ENCODE measurements at regions not wholly inside any gene's neighbourhood (a gene's known extent, or its start where the extent isn't known, plus 50 kb on each side); places are given as distances from the start of the nearest gene placed in this dataset.
"Not testable (repeated sequence)": the region's sequence is repeated elsewhere in the genome, so short reads cannot be mapped to it uniquely, and the experiment has no call there.

GRCh38 chr14:44385296-44385695 is 121.8 kb downstream of the FSCB start:
- not testable (repeated sequence) for DNase-seq

GRCh38 chr14:44384601-44385293 is 122.3 kb downstream of the FSCB start:
- DNase-seq, result not testable (repeated sequence)

GRCh38 chr14:44384093-44384492 is 123.0 kb downstream of the FSCB start:
- no peak for DNase-seq

- no peak for DNase-seq
These were observed 123.4 kb downstream of the FSCB start for GRCh38 chr14:44383636-44384035.

- DNase-seq, result no peak
These were observed 127.6 kb downstream of the FSCB start for GRCh38 chr14:44379292-44379977.

GRCh38 chr14:44374906-44375305 is 132.2 kb downstream of the FSCB start:
- DNase-seq, result no peak

- no peak for DNase-seq
These were observed 134.1 kb downstream of the FSCB start for GRCh38 chr14:44372807-44373489.

GRCh38 chr14:44372231-44372630 is 134.9 kb downstream of the FSCB start:
- no peak for DNase-seq

- no peak for DNase-seq
These were observed 136.4 kb downstream of the FSCB start for GRCh38 chr14:44370727-44371126.

GRCh38 chr14:44369401-44370123 is 137.5 kb downstream of the FSCB start:
- no peak for DNase-seq

- no peak for DNase-seq
These were observed 146.0 kb downstream of the FSCB start for GRCh38 chr14:44361083-44361482.

GRCh38 chr14:44353805-44354204 is 153.3 kb downstream of the FSCB start:
- DNase-seq, result no peak

- no peak for DNase-seq
These were observed 154.9 kb downstream of the FSCB start for GRCh38 chr14:44352201-44352600.

GRCh38 chr14:44347316-44347715 is 159.8 kb downstream of the FSCB start:
- no peak for DNase-seq

GRCh38 chr14:44341116-44341515 is 166.0 kb downstream of the FSCB start:
- no peak for DNase-seq

GRCh38 chr14:44339862-44340261 is 167.2 kb downstream of the FSCB start:
- DNase-seq, result no peak

- DNase-seq, result no peak
These were observed 167.9 kb downstream of the FSCB start for GRCh38 chr14:44339231-44339630.

- no peak for DNase-seq
These were observed 189.7 kb downstream of the FSCB start for GRCh38 chr14:44317441-44317746.

- no peak for DNase-seq
These were observed 190.2 kb downstream of the FSCB start for GRCh38 chr14:44316647-44317440.

GRCh38 chr14:44309331-44309730 is 197.8 kb downstream of the FSCB start:
- no peak for DNase-seq

GRCh38 chr14:44300916-44301315 is 206.2 kb downstream of the FSCB start:
- no peak for DNase-seq

- no peak for DNase-seq
These were observed 209.6 kb downstream of the FSCB start for GRCh38 chr14:44297437-44297836.
